Vagina (tissue), 2 donors: ENCODE measurements at regions not wholly inside any gene's neighbourhood (a gene's known extent, or its start where the extent isn't known, plus 50 kb on each side); places are given as distances from the start of the nearest gene placed in this dataset.

ENCODE experiments used
- CTCF ChIP-seq, 3 experiments: fragments of 450-650 bp in 2 of 3; fragments of 200-600 bp in 1 of 3; sonication (generic) in 1 of 3; IDR thresholded peaks; one replicate each; pipeline ENCODE4 v1.5.1; 2017 to 2019; ENCODE audit warnings: antibody characterized with exemption in 3 of 3, mild to moderate bottlenecking in 2 of 3, moderate library complexity in 2 of 3
- POLR2AphosphoS5 ChIP-seq, 2 donors: sonication (generic); formaldehyde crosslinking; IDR thresholded peaks; one replicate each; pipeline ENCODE4 v1.9.0; 2017; ENCODE audit warnings: antibody characterized with exemption in 2 of 2, mild to moderate bottlenecking in 2 of 2, low read depth in 1 of 2; ENCODE audit not compliant: insufficient read depth in 1 of 2

- TF ChIP-seq CTCF (IDR thresholded peaks at IDR 0.05), result no peak
- no peak for TF ChIP-seq POLR2AphosphoS5 (IDR thresholded peaks at IDR 0.05; ENCODE audit: insufficient read depth in 1 of 2, low read depth in 1 of 2)
Observed at GRCh38 chr12:128168273-128168672, 98.7 kb upstream of the TMEM132C start.
